HG03095 (cell line): ENCODE measurements at regions not wholly inside any gene's neighbourhood (a gene's known extent, or its start where the extent isn't known, plus 50 kb on each side); places are given as distances from the start of the nearest gene placed in this dataset.

Experiments
- ATAC-seq: cut with Tn5 transposase; IDR thresholded peaks from one replicate; pipeline ENCODE4 v1.9.1; 2021; ENCODE audit warnings: moderate library complexity; ENCODE audit not compliant: unreplicated experiment

DNA sequence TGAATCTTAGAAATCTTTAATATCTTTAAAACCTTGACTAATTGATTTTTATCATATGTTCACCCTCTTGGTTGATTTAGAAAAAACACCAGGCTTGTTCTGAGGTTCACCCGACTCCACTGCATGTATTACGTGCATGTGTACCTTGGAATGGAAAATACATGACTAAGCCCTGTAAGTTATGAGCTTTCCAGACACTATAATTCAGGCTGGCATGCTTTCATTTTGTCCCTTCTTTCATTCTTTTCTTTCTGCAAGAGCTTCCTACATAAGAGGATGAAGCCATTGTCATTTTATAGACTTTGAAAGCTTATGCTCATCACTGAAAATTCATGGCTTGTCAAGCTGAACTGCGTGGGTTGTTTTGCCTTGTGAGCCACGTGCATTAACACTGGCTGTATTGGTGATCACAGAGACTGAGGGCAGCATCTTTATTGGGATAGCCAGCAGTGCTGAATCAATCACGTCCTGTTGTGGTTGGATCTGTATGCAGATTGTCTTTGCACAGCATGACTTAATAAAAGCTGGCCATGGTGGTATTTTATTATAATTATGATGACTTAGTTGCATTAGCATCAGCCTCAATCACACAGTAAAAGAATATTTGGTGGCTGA lies 141.9 kb downstream of the SLIT2 start:
- no peak for ATAC-seq

- no peak for ATAC-seq
Measured at GRCh38 chr4:20394512-20394911, 142.8 kb downstream of the SLIT2 start.

GRCh38 chr4:20395160-20395773 lies 143.6 kb downstream of the SLIT2 start:
- peak; percentile 66 for ATAC-seq

DNA sequence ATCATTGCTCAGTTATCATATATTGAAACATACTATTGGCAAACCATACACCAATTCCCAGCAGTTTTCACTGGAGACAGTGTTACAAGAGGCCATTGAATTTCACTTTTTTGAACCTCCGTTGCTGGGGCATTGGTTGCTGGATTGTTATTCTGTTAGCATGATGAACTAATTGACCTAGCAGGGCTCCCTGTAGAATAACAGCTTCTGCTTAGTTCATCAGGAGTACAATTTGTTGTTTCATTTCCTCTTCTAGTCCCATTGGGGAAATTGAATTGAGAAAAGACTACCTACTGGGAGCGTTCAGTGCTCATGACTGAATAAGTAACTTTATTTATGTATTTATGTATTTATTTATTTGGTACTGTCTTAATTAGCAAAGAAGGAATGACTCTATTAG lies 151.6 kb downstream of the SLIT2 start:
- no peak for ATAC-seq

DNA sequence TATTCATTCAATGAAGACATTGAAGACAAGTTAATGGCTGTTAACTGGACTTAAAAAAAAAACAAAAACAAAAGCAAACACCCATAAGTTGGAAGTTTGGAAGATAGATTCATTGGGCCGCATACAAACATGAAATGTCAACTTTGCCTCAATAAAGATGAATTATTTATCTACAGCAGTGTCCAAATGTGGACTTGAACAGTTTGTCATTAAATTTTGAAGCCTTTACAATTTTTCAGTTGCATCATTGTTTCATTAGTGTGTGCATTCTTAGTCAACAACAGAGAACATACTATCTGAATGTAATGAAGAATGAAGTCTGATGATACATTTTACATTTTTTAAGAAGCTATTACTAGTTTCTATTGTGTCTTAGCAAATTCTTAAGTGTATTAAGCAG lies 152.1 kb downstream of the SLIT2 start:
- no peak for ATAC-seq

DNA sequence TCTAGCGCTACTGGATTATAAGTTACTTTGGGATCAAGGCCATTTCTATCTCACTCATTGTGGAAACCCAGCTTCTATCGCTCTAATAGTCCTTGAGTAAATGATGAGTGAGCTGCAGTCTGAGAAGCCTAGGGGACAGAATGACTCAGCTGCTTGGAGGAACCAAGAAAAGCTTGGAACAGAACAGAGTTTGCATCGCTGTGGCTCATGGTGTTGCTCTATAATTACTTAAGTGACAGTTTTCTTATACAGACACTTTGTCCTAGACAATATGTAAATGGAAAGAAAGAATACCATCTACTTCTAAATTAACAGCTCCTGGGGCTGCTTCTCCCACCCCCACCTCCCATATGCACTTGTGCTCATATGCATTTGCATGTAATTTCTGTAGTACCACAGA lies 156.9 kb downstream of the SLIT2 start:
- no peak for ATAC-seq

DNA sequence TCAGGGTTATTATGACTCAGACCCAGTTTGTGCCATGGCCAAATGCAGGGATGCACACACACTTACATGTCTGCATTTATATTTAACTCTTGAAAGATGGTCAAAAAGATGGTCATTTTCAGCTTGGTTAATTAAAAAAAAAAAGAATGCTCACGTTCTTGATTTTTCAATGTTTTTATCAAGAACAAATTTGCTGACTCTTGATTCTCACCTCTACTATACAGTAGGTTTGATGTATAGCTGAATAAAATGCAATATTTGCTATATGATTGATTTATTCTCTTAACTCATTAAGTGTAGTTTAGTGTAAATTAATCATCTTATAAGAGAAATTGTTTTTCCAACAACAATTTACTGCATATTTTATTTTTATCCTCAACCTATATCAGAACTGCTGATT lies 160.4 kb downstream of the SLIT2 start:
- ATAC-seq = no peak

DNA sequence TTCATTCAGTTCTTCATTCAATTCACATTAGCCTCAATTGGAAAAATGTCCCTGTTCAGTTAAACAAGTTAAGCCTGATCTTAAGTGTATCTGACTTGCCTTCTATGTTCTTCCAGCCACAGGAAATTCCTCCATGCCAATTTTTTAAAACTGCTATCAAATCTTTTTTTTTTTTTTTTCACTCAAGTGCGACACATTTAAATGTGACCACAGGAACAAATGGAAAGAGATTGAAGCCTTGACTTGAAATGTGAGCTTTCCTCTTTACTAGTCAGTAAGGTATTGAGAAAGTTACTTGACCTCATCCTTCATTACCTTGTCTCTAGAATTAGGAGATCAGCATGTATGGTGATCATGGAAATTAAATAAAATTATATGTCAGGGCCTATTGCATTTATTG lies 165.1 kb downstream of the SLIT2 start:
- no peak for ATAC-seq

GRCh38 chr4:20418861-20419451 lies 167.3 kb downstream of the SLIT2 start:
- peak; percentile 97 for ATAC-seq

DNA sequence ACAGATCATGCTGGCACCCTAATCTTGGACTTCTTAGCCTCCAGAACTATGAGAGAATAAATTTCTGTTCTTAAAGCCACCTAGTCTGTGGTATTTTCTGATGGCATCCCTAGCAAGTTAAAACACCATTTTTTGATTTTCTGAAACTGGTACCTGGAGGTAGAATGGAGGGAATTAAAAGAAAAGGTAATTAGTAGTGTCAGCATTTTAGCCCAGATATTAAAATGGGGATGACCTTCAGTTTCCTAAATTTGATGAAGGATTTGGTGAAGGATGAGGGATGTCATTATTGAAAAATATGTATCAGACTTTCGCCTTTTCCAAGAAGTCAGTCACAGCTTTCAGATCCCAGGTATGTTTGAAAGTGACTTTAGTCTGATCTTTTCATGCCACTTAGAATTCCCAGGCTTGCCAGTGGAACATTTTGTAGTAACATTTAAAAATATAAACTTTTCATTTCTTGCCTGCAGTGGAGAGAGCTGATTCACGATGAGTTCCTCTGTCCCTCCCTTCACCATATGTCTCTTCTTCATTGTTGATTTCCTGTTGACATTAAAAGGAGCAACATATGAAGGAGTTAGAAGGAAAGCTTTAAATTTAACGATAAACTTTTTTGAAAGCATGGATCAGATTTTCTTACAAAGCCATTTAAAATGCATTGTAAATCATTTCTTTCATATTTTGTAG lies 169.4 kb downstream of the SLIT2 start:
- no peak for ATAC-seq

DNA sequence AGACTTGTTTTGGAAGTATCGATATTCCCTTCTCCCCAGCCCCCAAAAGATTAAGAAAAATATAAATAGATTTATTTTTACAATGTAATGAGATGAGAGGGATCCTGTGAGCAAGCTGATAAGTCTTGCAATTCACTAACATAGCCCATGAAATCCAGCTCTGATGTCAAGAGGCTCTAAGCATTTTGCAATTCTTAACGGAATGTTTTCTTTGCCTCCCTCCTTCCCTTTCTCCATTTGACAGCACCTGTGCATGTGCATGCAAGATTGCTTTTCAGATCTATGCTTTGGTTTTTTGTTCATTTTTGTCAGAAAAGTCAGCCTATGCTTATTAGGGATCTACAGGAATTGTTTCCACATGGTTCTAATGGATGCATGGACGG lies 169.9 kb downstream of the SLIT2 start:
- no peak for ATAC-seq

GRCh38 chr4:20422398-20422797 lies 170.7 kb downstream of the SLIT2 start:
- peak; percentile 63 for ATAC-seq

DNA sequence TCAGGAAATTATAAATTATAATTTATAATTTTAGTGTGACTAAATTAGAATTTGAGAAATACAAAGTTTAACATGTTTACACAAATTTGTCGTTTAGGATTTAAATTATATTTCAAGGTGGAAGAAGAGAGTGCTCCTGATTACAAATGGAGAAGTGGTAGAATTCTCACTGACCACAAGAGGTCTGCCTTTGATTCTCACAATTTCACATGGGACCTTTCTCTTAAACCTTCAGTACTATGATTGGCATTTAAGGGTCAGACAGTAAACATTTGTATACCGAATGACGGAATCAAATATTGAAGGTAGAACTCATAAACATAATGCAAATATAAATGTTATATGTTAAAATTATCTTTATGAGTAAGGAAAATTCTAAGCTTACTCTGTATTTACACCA lies 171.7 kb downstream of the SLIT2 start:
- ATAC-seq = no peak

- no peak for ATAC-seq
Measured at GRCh38 chr4:20426028-20426427, 174.3 kb downstream of the SLIT2 start.

- ATAC-seq = no peak
Measured at GRCh38 chr4:20428436-20429160, 176.9 kb downstream of the SLIT2 start.

GRCh38 chr4:20430259-20430941 lies 178.7 kb downstream of the SLIT2 start:
- ATAC-seq = no peak

- no peak for ATAC-seq
Measured at GRCh38 chr4:20431543-20431951, 179.8 kb downstream of the SLIT2 start.

- ATAC-seq = no peak
Measured at GRCh38 chr4:20432088-20432487, 180.4 kb downstream of the SLIT2 start.

- ATAC-seq = no peak
Measured at GRCh38 chr4:20433097-20433705, 181.5 kb downstream of the SLIT2 start.

GRCh38 chr4:20440170-20440569 lies 188.5 kb downstream of the SLIT2 start:
- no peak for ATAC-seq
